Parathyroid adenoma (tissue), 2 donors: ENCODE measurements at regions not wholly inside any gene's neighbourhood (a gene's known extent, or its start where the extent isn't known, plus 50 kb on each side); places are given as distances from the start of the nearest gene placed in this dataset.

Source experiments
- H2AFZ ChIP-seq: fragments of 300-600 bp; sonication (generic); one replicate; pipeline ENCODE4 v1.7.0; 2017; ENCODE audit warnings: antibody characterized with exemption, mild to moderate bottlenecking
- H3K27ac ChIP-seq: fragments of 300-600 bp; sonication (generic); one replicate; pipeline ENCODE4 v1.7.0; 2017
- H3K27me3 ChIP-seq: fragments of 300-600 bp; sonication (generic); one replicate; pipeline ENCODE4 v1.7.0; 2017; ENCODE audit warnings: low read length; ENCODE audit not compliant: control insufficient read depth, insufficient read depth
- H3K36me3 ChIP-seq: fragments of 300-600 bp; sonication (generic); one replicate; pipeline ENCODE4 v1.7.0; 2017; ENCODE audit warnings: low read length; ENCODE audit not compliant: control insufficient read depth, insufficient read depth
- H3K4me1 ChIP-seq: fragments of 300-600 bp; sonication (generic); one replicate; pipeline ENCODE4 v1.7.0; 2017; ENCODE audit warnings: control low read depth
- H3K4me2 ChIP-seq: fragments of 300-600 bp; sonication (generic); one replicate; pipeline ENCODE4 v1.7.0; 2017; ENCODE audit warnings: low read length
- H3K4me3 ChIP-seq: fragments of 300-600 bp; sonication (generic); one replicate; pipeline ENCODE4 v1.7.0; 2017; ENCODE audit warnings: low read depth, low read length
- H3K79me2 ChIP-seq: fragments of 300-600 bp; sonication (generic); one replicate; pipeline ENCODE4 v1.7.0; 2017; ENCODE audit warnings: control low read depth
- H3K9ac ChIP-seq: fragments of 300-600 bp; sonication (generic); one replicate; pipeline ENCODE4 v1.7.0; 2017; ENCODE audit warnings: mild to moderate bottlenecking
- H3K9me3 ChIP-seq: fragments of 300-600 bp; sonication (generic); one replicate; pipeline ENCODE4 v1.7.0; 2017; ENCODE audit warnings: low read length; ENCODE audit not compliant: control insufficient read depth
- CTCF ChIP-seq: fragments of 300-600 bp; sonication (generic); IDR thresholded peaks from one replicate; pipeline ENCODE4 v1.7.0; 2017; ENCODE audit warnings: antibody characterized with exemption, mild to moderate bottlenecking
- donor health status: primary hyperparathyroidism.

GRCh38 chr4:67103001-67103747 lies 442.1 kb downstream of the CENPC start:
- no peak for TF ChIP-seq CTCF
- no peak overlapping the region for H3K4me2 ChIP-seq
- no peak overlapping the region for H3K4me3 ChIP-seq
- H3K9ac ChIP-seq = no peak overlapping the region
- no peaks in the 10 kb centered on the region for H3K4me1 ChIP-seq
- H3K9me3 ChIP-seq = no peaks in the 10 kb centered on the region
- H3K27ac ChIP-seq = no peak overlapping the region
- no peaks in the 10 kb centered on the region for H3K36me3 ChIP-seq
- H3K27me3 ChIP-seq = no peaks in the 10 kb centered on the region
- H3K79me2 ChIP-seq = no peaks in the 10 kb centered on the region
- no peak overlapping the region for H2AFZ ChIP-seq

GRCh38 chr4:67101612-67102011 lies 443.7 kb downstream of the CENPC start:
- Histone ChIP-seq H2AFZ (no peak overlapping the region), H3K9ac (no peak overlapping the region), H3K4me1 (no peaks in the 10 kb centered on the region), H3K79me2 (no peaks in the 10 kb centered on the region), H3K27ac (no peak overlapping the region), H3K36me3 (no peaks in the 10 kb centered on the region), H3K4me2 (no peak overlapping the region), H3K4me3 (no peak overlapping the region), H3K27me3 (no peaks in the 10 kb centered on the region), H3K9me3 (no peaks in the 10 kb centered on the region)
- no peak for TF ChIP-seq CTCF

GRCh38 chr4:67092351-67092750 lies 453.0 kb downstream of the CENPC start:
- Histone ChIP-seq H3K4me3 (no peak overlapping the region), H3K9me3 (no peaks in the 10 kb centered on the region), H3K79me2 (no peaks in the 10 kb centered on the region), H3K9ac (no peak overlapping the region), H2AFZ (no peak overlapping the region), H3K27ac (no peak overlapping the region), H3K4me2 (no peak overlapping the region), H3K36me3 (no peaks in the 10 kb centered on the region), H3K4me1 (no peaks in the 10 kb centered on the region), H3K27me3 (no peaks in the 10 kb centered on the region)
- TF ChIP-seq CTCF = no peak

GRCh38 chr4:67091673-67092072 lies 453.6 kb downstream of the CENPC start:
- no peaks in the 10 kb centered on the region for H3K4me1 ChIP-seq
- H3K9ac ChIP-seq = no peak overlapping the region
- H3K27me3 ChIP-seq = no peaks in the 10 kb centered on the region
- H3K4me2 ChIP-seq = no peak overlapping the region
- H3K4me3 ChIP-seq = no peak overlapping the region
- H3K9me3 ChIP-seq = no peaks in the 10 kb centered on the region
- no peak for TF ChIP-seq CTCF
- H3K27ac ChIP-seq = no peak overlapping the region
- H2AFZ ChIP-seq = no peak overlapping the region
- H3K36me3 ChIP-seq = no peaks in the 10 kb centered on the region
- no peaks in the 10 kb centered on the region for H3K79me2 ChIP-seq

- Histone ChIP-seq H2AFZ (no peak overlapping the region), H3K79me2 (no peaks in the 10 kb centered on the region), H3K9me3 (no peaks in the 10 kb centered on the region), H3K27ac (no peak overlapping the region), H3K27me3 (no peaks in the 10 kb centered on the region), H3K9ac (no peak overlapping the region), H3K4me3 (no peak overlapping the region), H3K36me3 (no peaks in the 10 kb centered on the region), H3K4me1 (no peaks in the 10 kb centered on the region), H3K4me2 (no peak overlapping the region)
- no peak for TF ChIP-seq CTCF
These were observed 457.4 kb downstream of the CENPC start for GRCh38 chr4:67087897-67088296.
